Chondrocyte (in vitro differentiated cells): ENCODE measurements at regions not wholly inside any gene's neighbourhood (a gene's known extent, or its start where the extent isn't known, plus 50 kb on each side); places are given as distances from the start of the nearest gene placed in this dataset.

ENCODE experiments used
- DNase-seq: peaks from one replicate; pipeline ENCODE4 v3.0.0; 2021; ENCODE audit warnings: mixed read lengths, low spot score
- H3K27ac Mint-ChIP-seq: one replicate; pipeline ENCODE4 v1.8.0; 2021; ENCODE audit warnings: mild to moderate bottlenecking, moderate library complexity, mixed read lengths; ENCODE audit not compliant: unreplicated experiment
- H3K27me3 Mint-ChIP-seq: 2 replicates; pipeline ENCODE4 v1.8.0; 2021; ENCODE audit warnings: low read depth, mixed read lengths
- H3K36me3 Mint-ChIP-seq: 2 replicates; pipeline ENCODE4 v1.8.0; 2021; ENCODE audit warnings: low read depth, mixed read lengths
- H3K4me1 Mint-ChIP-seq: 2 replicates; pipeline ENCODE4 v1.8.0; 2021; ENCODE audit warnings: low read depth, mild to moderate bottlenecking, mixed read lengths
- H3K4me3 Mint-ChIP-seq: one replicate; pipeline ENCODE4 v1.8.0; 2021; ENCODE audit warnings: mild to moderate bottlenecking, moderate library complexity, mixed read lengths; ENCODE audit not compliant: unreplicated experiment
- H3K9me3 Mint-ChIP-seq: 2 replicates; pipeline ENCODE4 v1.8.0; 2021; ENCODE audit warnings: low read depth, mixed read lengths
- TF ChIP-seq, protein P1 (sequence below): fragments of 200-600 bp; sonication (generic); IDR thresholded peaks from 2 replicates; pipeline ENCODE4 v1.5.0; 2021; ENCODE audit warnings: antibody characterized with exemption, mild to moderate bottlenecking, moderate library complexity

DNA sequence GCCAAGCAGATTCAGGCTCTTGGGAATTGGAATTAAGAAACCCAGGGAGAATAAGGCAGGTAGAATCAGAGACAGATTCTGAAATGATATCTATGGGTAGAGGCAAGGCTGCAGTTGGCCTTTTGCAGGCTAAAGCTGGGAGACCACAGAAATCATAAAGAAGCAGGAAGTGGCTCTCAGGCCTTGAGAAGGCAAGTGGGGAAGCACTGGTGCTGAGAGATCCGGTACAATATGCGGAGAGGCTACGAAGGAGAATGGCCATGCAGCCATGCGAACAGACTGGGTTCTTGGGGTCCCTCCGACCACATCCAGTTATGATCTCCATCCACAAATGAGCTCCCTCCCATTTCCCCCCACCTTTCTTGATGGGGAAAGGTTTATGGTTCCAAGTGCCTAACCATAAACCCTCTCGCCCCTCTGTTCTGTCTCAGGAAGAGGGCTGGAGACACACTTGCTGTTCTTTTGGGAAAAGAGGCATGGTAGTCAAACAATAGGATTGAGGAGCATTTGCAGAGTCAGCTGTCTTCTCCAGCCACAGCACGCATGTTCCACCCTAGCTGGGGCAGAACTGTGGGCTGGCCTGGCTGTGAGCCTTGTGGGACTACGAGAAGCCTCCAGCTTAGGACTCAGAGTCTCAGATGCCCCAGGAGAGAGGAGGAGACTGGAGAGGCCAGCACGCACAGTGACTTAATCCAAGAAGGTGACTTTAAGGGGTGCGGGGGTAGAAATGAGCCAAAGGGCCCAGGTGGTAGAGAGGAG is 99.6 kb downstream of the RPLP1 start:
- Mint-ChIP-seq H3K4me1 (peaks cover 6% of the 10 kb centered on the region), H3K9me3 (peaks cover 10% of the 10 kb centered on the region), H3K27ac (no peak overlapping the region), H3K4me3 (no peak overlapping the region), H3K27me3 (peaks cover 36% of the 10 kb centered on the region), H3K36me3 (peaks cover 15% of the 10 kb centered on the region)
- TF ChIP-seq, protein P1, sequence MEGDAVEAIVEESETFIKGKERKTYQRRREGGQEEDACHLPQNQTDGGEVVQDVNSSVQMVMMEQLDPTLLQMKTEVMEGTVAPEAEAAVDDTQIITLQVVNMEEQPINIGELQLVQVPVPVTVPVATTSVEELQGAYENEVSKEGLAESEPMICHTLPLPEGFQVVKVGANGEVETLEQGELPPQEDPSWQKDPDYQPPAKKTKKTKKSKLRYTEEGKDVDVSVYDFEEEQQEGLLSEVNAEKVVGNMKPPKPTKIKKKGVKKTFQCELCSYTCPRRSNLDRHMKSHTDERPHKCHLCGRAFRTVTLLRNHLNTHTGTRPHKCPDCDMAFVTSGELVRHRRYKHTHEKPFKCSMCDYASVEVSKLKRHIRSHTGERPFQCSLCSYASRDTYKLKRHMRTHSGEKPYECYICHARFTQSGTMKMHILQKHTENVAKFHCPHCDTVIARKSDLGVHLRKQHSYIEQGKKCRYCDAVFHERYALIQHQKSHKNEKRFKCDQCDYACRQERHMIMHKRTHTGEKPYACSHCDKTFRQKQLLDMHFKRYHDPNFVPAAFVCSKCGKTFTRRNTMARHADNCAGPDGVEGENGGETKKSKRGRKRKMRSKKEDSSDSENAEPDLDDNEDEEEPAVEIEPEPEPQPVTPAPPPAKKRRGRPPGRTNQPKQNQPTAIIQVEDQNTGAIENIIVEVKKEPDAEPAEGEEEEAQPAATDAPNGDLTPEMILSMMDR = no peak
- no peak for DNase-seq

DNA sequence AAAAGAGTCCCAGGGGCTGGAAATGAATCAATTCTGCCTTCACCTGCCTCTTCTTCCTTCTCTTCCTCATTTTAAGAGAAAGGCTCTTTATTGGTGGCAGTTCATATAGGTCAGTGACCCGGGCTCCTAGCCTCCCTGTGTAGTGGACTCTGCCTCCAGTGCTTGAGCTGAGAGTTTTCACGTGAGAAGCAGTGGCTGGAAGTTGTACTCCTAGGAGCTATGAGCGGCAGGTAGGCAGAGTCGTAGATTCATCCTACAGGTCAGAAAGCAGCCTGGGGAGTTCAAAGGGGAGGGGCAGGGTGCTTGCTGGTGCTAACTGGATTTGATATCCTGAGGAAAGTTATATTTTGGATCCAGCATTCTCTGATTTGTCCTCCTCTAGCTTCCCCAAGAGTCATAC is 101.1 kb downstream of the RPLP1 start:
- Mint-ChIP-seq H3K4me3 (no peak overlapping the region), H3K27ac (no peak overlapping the region), H3K9me3 (peaks cover 10% of the 10 kb centered on the region), H3K4me1 (peaks cover 15% of the 10 kb centered on the region), H3K27me3 (peaks cover 26% of the 10 kb centered on the region), H3K36me3 (peaks cover 13% of the 10 kb centered on the region)
- TF ChIP-seq, protein P1 = no peak
- DNase-seq = no peak

DNA sequence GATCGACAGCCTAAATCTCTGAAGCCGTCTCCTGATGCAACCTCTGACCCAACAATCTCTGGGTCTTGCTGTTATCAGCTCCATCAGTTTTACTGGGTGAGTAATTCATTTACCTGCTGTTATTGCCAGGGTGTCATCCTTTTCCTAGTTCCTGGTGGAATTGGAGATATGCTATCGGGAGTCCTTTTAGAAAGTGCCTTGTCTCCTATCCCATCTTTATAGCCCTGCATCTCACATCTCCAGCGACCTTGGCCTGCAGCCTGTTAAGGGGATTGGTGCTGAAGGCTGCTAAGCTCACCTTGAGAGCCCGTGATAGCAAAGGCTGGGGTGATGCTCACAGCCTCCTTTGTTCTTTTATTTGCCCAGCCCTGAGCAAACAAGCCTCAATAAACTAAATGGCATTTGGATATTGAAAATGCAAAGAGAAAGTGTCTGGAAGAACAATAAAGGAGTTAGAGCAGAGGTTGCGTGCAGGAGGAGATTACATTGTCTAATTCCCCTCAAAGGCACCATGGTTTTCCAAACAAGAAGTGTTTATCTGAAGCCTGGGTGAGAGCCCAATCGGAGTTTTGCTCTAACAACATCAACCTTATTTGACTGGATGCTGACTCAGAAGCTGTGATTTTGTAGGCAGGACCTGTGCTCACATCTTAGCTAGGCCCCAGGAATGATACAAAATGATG is 101.8 kb downstream of the RPLP1 start:
- H3K27ac Mint-ChIP-seq = no peak overlapping the region
- H3K4me1 Mint-ChIP-seq = peaks cover 15% of the 10 kb centered on the region
- TF ChIP-seq, protein P1 = no peak

DNA sequence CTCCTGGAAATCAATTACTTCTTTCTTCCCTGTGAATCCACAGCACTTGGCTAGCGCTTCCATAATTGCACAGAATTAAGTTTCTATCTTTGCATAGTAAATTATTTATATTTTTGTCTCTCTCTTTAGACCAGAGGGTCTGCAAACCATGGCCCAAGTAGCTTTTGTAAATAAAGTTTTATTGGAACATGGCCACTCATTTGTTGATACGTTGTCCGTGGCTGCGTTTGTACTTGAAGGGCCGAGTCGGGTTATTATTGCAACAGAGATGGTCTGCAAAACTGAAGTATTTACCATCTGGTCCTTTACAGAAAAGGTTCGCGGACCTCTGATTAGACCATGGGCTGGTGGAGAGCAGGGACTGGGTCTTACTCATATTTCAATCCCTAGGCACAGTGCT is 102.5 kb downstream of the RPLP1 start:
- peaks cover 10% of the 10 kb centered on the region for H3K9me3 Mint-ChIP-seq
- DNase-seq = no peak
- no peak overlapping the region for H3K4me3 Mint-ChIP-seq
- peaks cover 10% of the 10 kb centered on the region for H3K36me3 Mint-ChIP-seq
- H3K4me1 Mint-ChIP-seq = peaks cover 15% of the 10 kb centered on the region
- no peak overlapping the region for H3K27ac Mint-ChIP-seq
- TF ChIP-seq, protein P1 = no peak
- peaks cover 14% of the 10 kb centered on the region for H3K27me3 Mint-ChIP-seq

More for the DNA sequence above, 101.8 kb downstream of the RPLP1 start:
- DNase-seq = no peak
- Mint-ChIP-seq H3K36me3 (peaks cover 13% of the 10 kb centered on the region), H3K27me3 (peaks cover 20% of the 10 kb centered on the region), H3K4me3 (no peak overlapping the region), H3K9me3 (peaks cover 10% of the 10 kb centered on the region)

DNA sequence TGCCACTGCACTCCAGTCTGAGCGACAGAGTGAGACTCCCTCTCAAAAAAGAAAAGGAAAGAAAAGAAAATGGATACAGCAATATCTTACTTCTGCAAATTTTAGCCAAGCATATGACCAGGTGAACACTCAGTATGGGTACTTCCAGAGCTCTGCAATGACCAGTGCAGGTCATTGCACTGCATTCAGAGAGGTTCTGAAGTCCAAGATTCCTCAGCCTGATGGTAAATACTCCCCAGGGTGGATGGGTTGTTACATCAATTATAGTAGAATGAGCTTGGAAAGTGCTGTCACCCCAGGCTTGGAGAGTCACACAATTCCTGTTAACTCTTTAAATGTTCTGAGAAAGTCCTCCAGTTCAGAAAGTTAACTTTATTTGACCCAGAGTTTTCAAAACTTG is 103.7 kb downstream of the RPLP1 start:
- H3K27me3 Mint-ChIP-seq = peaks cover 10% of the 10 kb centered on the region
- H3K4me3 Mint-ChIP-seq = no peak overlapping the region
- no peak for DNase-seq
- TF ChIP-seq, protein P1 = no peak
- H3K4me1 Mint-ChIP-seq = peaks cover 15% of the 10 kb centered on the region
- peaks cover 5% of the 10 kb centered on the region for H3K36me3 Mint-ChIP-seq
- H3K9me3 Mint-ChIP-seq = peaks cover 7% of the 10 kb centered on the region
- H3K27ac Mint-ChIP-seq = no peak overlapping the region
